WTC11 (cell line): ENCODE measurements at regions not wholly inside any gene's neighbourhood (a gene's known extent, or its start where the extent isn't known, plus 50 kb on each side); places are given as distances from the start of the nearest gene placed in this dataset.
A peak's percentile ranks its signal among the peaks of the same experiment; 100 is the strongest.

Experiments used
- ATAC-seq: fragments of 200-7000 bp; cut with Tn5 transposase; 2 replicates; pipeline ENCODE4 v1.10.0; 2021; ENCODE audit warnings: mild to moderate bottlenecking, moderate library complexity
- CTCF ChIA-PET: fragments of 300-600 bp; sonication (Branson Sonifier 250); formaldehyde crosslinking; loops from one replicate; lab custom pipeline; 2021; ENCODE audit warnings: antibody characterized with exemption; lab: Charles Lee
- POLR2A ChIA-PET: fragments of 350-600 bp; sonication (Branson Sonifier 250); formaldehyde crosslinking; loops from one replicate; lab custom pipeline; 2021; ENCODE audit warnings: antibody characterized with exemption; lab: Charles Lee
- DNase-seq: peaks from one replicate; pipeline ENCODE4 v3.0.0; 2021; ENCODE audit warnings: low spot score
- H3K27ac Mint-ChIP-seq: 2 replicates; pipeline ENCODE4 v1.8.0; 2021; ENCODE audit warnings: mixed read lengths
- H3K27me3 Mint-ChIP-seq: 2 replicates; pipeline ENCODE4 v1.8.0; 2021; ENCODE audit warnings: low read depth, mild to moderate bottlenecking, moderate library complexity, mixed read lengths
- H3K36me3 Mint-ChIP-seq: 2 replicates; pipeline ENCODE4 v1.8.0; 2021; ENCODE audit warnings: mixed read lengths
- H3K4me1 Mint-ChIP-seq: 2 replicates; pipeline ENCODE4 v1.8.0; 2022; ENCODE audit warnings: mixed read lengths
- H3K4me3 Mint-ChIP-seq: 2 replicates; pipeline ENCODE4 v1.8.0; 2021; ENCODE audit warnings: mild to moderate bottlenecking, moderate library complexity, mixed read lengths
- H3K9me3 Mint-ChIP-seq: 2 replicates; pipeline ENCODE4 v1.8.0; 2021; ENCODE audit warnings: mixed read lengths
- ATF3 ChIP-seq: sonication (generic); formaldehyde crosslinking; conservative IDR thresholded peaks from 2 replicates; pipeline ENCODE4 v1.8.1; 2022; ENCODE audit warnings: mild to moderate bottlenecking, missing genetic modification reagents
- CDX4 ChIP-seq: fragments of 250-450 bp; sonication (Bioruptor Pico); IDR thresholded peaks from 2 replicates; pipeline ENCODE4 v1.9.0; 2021; ENCODE audit warnings: moderate library complexity, mild to moderate bottlenecking, inconsistent platforms, borderline replicate concordance
- FOXJ3 ChIP-seq: sonication (generic); formaldehyde crosslinking; IDR thresholded peaks from 2 replicates; pipeline ENCODE4 v1.9.0; 2021; ENCODE audit warnings: missing genetic modification reagents, mild to moderate bottlenecking, borderline replicate concordance
- GRHL2 ChIP-seq: fragments of 250-450 bp; sonication (Bioruptor Pico); IDR thresholded peaks from 2 replicates; pipeline ENCODE4 v1.8.0; 2022; ENCODE audit warnings: mild to moderate bottlenecking, moderate library complexity; ENCODE audit not compliant: insufficient replicate concordance, severe bottlenecking
- HMGA2 ChIP-seq: fragments of 250-450 bp; sonication (Bioruptor Pico); IDR thresholded peaks from 2 replicates; pipeline ENCODE4 v1.4.0; 2021; ENCODE audit warnings: mild to moderate bottlenecking, moderate library complexity
- NFATC4 ChIP-seq: fragments of 250-450 bp; sonication (Bioruptor Pico); IDR thresholded peaks from 2 replicates; pipeline ENCODE4 v1.9.0; 2021; ENCODE audit warnings: mild to moderate bottlenecking
- PRDM15 ChIP-seq: sonication (generic); formaldehyde crosslinking; IDR thresholded peaks from 2 replicates; pipeline ENCODE4 v1.8.0; 2022; ENCODE audit warnings: missing genetic modification reagents
- TEAD1 ChIP-seq: sonication (generic); formaldehyde crosslinking; IDR thresholded peaks from 2 replicates; pipeline ENCODE4 v1.8.0; 2022; ENCODE audit warnings: mild to moderate bottlenecking, missing genetic modification reagents
- ZNF138 ChIP-seq: sonication (generic); formaldehyde crosslinking; conservative IDR thresholded peaks from 2 replicates; pipeline ENCODE4 v1.8.1; 2022; ENCODE audit warnings: mild to moderate bottlenecking, moderate library complexity, missing genetic modification reagents
- ZNF232 ChIP-seq: sonication (generic); formaldehyde crosslinking; IDR thresholded peaks from 2 replicates; pipeline ENCODE4 v1.8.0; 2022; ENCODE audit warnings: mild to moderate bottlenecking, missing genetic modification reagents
- ZNF317 ChIP-seq: sonication (generic); formaldehyde crosslinking; IDR thresholded peaks from 2 replicates; pipeline ENCODE4 v1.8.1; 2023; ENCODE audit warnings: low read depth, mild to moderate bottlenecking, moderate library complexity, missing genetic modification reagents, borderline replicate concordance
- ZNF396 ChIP-seq: fragments of 250-450 bp; sonication (Bioruptor Pico); IDR thresholded peaks from 2 replicates; pipeline ENCODE4 v1.8.0; 2021; ENCODE audit warnings: mild to moderate bottlenecking, moderate library complexity, borderline replicate concordance
- TF ChIP-seq, protein P1 (sequence below): sonication (generic); formaldehyde crosslinking; IDR thresholded peaks from 2 replicates; pipeline ENCODE4 v1.8.1; 2023; ENCODE audit warnings: mild to moderate bottlenecking, moderate library complexity, missing genetic modification reagents
- TF ChIP-seq, protein P2 (sequence below): sonication (generic); formaldehyde crosslinking; IDR thresholded peaks from 2 replicates; pipeline ENCODE4 v1.8.0; 2022; ENCODE audit warnings: mild to moderate bottlenecking, missing genetic modification reagents
- TF ChIP-seq, protein P3 (sequence below): sonication (generic); formaldehyde crosslinking; IDR thresholded peaks from 2 replicates; pipeline ENCODE4 v1.8.0; 2023; ENCODE audit warnings: missing genetic modification reagents

DNA sequence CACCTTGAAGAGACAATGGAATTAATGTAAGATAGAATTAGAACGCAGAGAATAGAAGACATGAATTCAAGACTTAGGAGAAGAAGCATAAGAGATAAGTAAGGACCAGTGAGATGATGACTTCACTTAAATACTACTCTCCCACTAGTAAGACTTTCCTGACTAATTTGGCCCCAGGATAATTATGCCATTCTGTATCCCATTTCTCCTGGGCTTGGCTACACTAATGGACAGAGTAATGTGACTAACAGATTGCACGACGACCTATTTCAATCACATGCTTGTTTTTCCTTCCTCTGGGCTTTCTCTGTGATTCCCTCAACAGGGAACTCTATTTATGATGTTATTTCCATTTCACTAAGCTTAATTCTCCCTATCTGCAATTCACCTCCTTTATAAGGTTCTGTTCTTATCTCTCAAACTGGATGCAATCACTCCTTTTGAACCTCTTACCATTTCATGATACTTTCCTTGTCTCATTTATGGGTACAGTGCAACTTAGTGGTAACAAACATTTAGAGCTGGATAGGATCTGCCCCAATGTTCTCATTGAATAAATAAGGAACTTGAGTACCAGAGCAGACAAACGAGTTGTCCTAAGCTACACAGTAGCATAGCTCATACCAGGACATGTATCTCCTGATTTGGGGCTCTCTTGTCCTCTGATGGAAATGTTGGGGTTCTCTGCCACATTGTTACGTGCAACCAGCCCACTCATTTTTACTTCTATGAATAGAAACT lies 102.7 kb downstream of the BTG1 start (continued):
- TF ChIP-seq, protein P1, sequence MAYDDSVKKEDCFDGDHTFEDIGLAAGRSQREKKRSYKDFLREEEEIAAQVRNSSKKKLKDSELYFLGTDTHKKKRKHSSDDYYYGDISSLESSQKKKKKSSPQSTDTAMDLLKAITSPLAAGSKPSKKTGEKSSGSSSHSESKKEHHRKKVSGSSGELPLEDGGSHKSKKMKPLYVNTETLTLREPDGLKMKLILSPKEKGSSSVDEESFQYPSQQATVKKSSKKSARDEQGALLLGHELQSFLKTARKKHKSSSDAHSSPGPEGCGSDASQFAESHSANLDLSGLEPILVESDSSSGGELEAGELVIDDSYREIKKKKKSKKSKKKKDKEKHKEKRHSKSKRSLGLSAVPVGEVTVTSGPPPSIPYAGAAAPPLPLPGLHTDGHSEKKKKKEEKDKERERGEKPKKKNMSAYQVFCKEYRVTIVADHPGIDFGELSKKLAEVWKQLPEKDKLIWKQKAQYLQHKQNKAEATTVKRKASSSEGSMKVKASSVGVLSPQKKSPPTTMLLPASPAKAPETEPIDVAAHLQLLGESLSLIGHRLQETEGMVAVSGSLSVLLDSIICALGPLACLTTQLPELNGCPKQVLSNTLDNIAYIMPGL (CRISPR knock-in tag) = no peak
- TF ChIP-seq ZNF396 = no peak
- TF ChIP-seq, all 79 proteins: peak for 0

DNA sequence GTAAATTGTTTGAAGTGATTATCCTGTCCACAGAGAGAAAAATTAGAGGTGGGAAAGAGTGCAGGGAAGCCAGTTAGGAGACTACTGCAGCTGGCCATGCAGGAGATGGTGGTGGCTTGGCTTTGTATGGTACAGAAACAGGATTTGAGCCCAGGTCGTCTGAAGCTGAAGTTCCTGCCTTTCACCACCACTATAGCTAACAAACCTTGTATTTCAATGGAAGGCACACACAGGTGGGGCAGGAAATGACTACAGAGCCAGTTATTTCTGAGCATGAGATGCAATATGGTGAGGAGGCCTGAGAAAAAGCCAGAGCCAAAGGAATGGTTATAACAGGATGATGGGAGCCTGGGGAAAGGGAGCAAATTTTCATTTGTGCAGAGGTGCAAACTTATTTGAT lies 103.9 kb downstream of the BTG1 start:
- Mint-ChIP-seq H3K4me3 (no peak overlapping the region), H3K27me3 (no peaks in the 10 kb centered on the region), H3K27ac (no peak overlapping the region), H3K9me3 (no peaks in the 10 kb centered on the region), H3K36me3 (no peaks in the 10 kb centered on the region), H3K4me1 (peaks cover 33% of the 10 kb centered on the region)
- ChIA-PET POLR2A (no interaction called here), CTCF (interaction anchor here (0.7 kb wide), 1 partner anchor 230 kb away, joined by 3 read pairs; no protein-coding TSS in a partner anchor)
- TF ChIP-seq, protein P2, sequence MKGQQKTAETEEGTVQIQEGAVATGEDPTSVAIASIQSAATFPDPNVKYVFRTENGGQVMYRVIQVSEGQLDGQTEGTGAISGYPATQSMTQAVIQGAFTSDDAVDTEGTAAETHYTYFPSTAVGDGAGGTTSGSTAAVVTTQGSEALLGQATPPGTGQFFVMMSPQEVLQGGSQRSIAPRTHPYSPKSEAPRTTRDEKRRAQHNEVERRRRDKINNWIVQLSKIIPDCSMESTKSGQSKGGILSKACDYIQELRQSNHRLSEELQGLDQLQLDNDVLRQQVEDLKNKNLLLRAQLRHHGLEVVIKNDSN (CRISPR knock-in tag) = no peak
- TF ChIP-seq ZNF138 (CRISPR knock-in tag) (no peak), ATF3 (CRISPR knock-in tag) (no peak), ZNF232 (no peak), HMGA2 (CRISPR knock-in tag) (no peak), NFATC4 (CRISPR knock-in tag) (no peak), CDX4 (CRISPR knock-in tag) (no peak), PRDM15 (CRISPR knock-in tag) (no peak), ZNF317 (CRISPR knock-in tag) (no peak), GRHL2 (CRISPR knock-in tag) (no peak), FOXJ3 (CRISPR knock-in tag) (no peak)
- TF ChIP-seq, protein P3, sequence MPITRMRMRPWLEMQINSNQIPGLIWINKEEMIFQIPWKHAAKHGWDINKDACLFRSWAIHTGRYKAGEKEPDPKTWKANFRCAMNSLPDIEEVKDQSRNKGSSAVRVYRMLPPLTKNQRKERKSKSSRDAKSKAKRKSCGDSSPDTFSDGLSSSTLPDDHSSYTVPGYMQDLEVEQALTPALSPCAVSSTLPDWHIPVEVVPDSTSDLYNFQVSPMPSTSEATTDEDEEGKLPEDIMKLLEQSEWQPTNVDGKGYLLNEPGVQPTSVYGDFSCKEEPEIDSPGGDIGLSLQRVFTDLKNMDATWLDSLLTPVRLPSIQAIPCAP (CRISPR knock-in tag) = no peak
- DNase-seq (no peak), ATAC-seq (peak; percentile 73)

GRCh38 chr12:92039046-92039445 lies 106.6 kb downstream of the BTG1 start:
- ATAC-seq (0 out of 2 replicates have a peak, but pooled peaks have one; percentile 23), DNase-seq (no peak)
- no peaks in the 10 kb centered on the region for H3K27me3 Mint-ChIP-seq
- peaks cover 50% of the 10 kb centered on the region for H3K4me1 Mint-ChIP-seq
- no peak overlapping the region for H3K27ac Mint-ChIP-seq
- peak; percentile 33; the same call in 1 of the 2 replicates for TF ChIP-seq TEAD1 (CRISPR knock-in tag)
- no peak for TF ChIP-seq FOXJ3 (CRISPR knock-in tag)
- H3K9me3 Mint-ChIP-seq = no peaks in the 10 kb centered on the region
- CTCF ChIA-PET = no interaction called here
- POLR2A ChIA-PET = no interaction called here
- H3K4me3 Mint-ChIP-seq = no peak overlapping the region
- H3K36me3 Mint-ChIP-seq = no peaks in the 10 kb centered on the region
